ENCODE measurements at regions not wholly inside any gene's neighbourhood (a gene's known extent, or its start where the extent isn't known, plus 50 kb on each side); places are given as distances from the start of the nearest gene placed in this dataset.

- TF ChIP-seq CTCF (IDR thresholded peaks at IDR 0.05) (no peak), NR3C1 (CRISPR knock-in tag; conservative IDR thresholded peaks at IDR 0.05; ENCODE audit: low read depth) (no peak), ZNF263 (CRISPR knock-in tag; IDR thresholded peaks at IDR 0.05; ENCODE audit: low read depth) (no peak), MAX (CRISPR knock-in tag; IDR thresholded peaks at IDR 0.05) (no peak), CREB1 (CRISPR knock-in tag; IDR thresholded peaks at IDR 0.05) (no peak), E2F4 (CRISPR knock-in tag; IDR thresholded peaks at IDR 0.05; ENCODE audit: borderline replicate concordance, low read depth) (no peak), TCF7 (CRISPR knock-in tag; IDR thresholded peaks at IDR 0.05; ENCODE audit: low read depth) (no peak), RORB (CRISPR knock-in tag; IDR thresholded peaks at IDR 0.05) (no peak), KAT7 (CRISPR knock-in tag; IDR thresholded peaks at IDR 0.05; ENCODE audit: borderline replicate concordance) (no peak)
These were observed 220.0 kb downstream of the C3orf38 start for GRCh38 chr3:88369767-88370166.

Data from WTC11 (cell line).